GM21526 (cell line): ENCODE measurements at regions not wholly inside any gene's neighbourhood (a gene's known extent, or its start where the extent isn't known, plus 50 kb on each side); places are given as distances from the start of the nearest gene placed in this dataset.

Source experiments
- ATAC-seq: cut with Tn5 transposase; IDR thresholded peaks from one replicate; pipeline ENCODE4 v1.9.1; 2021; ENCODE audit warnings: moderate library complexity; ENCODE audit not compliant: unreplicated experiment, low FRiP score

DNA sequence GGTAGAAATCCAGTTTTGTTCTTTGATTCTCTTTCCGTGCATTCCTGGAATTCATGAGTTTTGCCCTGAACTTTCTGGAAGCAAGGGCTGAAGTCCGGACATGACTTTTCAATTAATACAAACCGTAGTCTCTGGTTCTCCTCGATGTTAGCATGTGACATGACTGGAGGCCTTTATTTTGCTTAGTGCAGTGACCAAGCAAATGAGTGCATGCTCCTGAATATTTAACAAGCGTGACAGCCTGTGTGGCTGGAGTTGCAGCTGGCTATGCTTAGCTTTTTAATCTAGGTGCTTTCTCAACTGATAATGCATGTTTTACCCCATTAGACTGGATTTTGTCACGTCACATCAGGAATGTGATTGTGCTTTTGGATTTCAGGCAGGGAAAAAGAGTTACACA lies 302.1 kb downstream of the MAP2K6 start:
- no peak for ATAC-seq

DNA sequence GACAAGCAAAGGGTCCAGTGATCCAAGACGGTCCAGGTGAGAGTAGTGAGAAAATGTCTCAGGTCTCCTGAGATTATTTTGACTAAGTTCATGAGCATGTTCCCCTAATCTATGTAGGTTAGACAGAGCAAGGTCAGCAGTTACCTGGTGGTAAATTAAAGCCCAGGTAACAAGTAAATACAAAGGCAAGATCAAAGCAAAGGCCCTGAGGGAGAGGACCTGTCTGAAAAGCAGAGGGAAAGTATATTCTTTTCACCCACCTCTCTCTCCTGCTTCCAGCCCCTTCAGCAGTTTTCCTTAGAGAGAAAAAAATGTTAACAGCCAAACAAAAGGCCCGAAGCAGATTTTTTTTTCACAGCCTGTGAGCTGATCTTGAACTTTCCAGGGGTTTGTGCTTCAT lies 302.7 kb downstream of the MAP2K6 start:
- ATAC-seq: no peak

- ATAC-seq: no peak
Observed at GRCh38 chr17:69717819-69718218, 303.3 kb downstream of the MAP2K6 start.

DNA sequence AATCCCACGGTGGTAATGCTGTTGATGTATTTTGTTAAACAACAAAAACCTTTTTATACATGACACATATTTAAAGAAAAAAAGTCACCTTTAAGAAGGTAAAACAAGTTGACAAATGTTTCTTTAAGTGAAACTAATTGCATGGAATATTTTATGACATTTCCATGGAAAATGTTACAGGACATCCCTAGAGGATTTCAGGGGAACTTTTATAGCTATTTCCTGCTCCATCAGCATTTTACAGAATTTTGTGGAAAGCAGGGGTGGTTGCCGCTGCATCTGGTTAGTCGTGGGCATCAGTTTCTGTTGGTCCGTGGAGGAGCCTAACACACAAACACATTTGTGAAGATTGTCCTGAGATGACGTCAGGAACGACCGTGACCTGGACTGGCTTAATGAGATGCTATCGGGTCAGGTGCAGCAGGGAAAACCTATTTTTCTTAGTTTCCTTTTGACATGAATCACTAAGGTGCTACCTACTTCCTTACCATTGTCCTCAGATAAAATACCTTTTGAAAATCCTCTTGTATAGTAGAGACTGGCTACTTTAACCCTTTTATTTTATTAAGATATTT lies 305.1 kb downstream of the MAP2K6 start:
- no peak for ATAC-seq

DNA sequence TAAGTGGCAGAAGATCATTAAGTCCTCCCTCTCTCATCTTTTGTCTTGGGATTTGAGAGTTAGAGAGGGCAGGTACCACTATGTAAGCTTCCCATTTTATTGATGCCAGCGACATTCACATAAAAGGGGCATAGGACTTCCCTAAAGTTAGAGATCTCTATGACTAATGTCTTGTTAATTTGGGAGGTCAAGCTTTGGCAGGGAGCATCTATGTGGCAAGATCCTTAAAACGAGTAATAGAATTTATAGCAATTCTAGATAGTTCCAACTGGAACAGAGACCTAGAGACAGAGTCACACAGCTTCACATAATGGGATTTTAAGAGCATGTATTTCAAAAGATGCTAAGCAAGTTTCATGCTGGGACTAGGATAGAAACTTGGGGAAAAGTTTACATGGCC lies 308.0 kb downstream of the MAP2K6 start:
- ATAC-seq: no peak

DNA sequence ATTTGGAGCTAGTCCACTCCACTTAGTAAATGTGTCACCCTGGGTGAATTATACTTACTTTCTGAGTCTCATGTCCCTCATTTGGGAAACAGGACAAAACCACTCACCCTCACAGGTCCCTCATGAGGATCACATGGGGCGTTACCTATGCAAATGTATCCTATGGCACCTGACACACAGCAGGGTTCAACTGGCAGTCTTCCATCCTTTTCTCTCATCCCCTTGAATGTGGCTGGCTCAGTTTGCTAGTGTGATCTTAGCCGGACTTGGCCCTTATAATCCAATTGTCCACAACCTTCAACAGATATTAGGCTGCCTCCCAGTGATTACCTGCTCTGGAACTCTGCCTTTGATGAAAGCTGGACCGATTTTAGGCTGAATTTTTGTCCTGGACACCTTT lies 308.8 kb downstream of the MAP2K6 start:
- ATAC-seq: no peak

DNA sequence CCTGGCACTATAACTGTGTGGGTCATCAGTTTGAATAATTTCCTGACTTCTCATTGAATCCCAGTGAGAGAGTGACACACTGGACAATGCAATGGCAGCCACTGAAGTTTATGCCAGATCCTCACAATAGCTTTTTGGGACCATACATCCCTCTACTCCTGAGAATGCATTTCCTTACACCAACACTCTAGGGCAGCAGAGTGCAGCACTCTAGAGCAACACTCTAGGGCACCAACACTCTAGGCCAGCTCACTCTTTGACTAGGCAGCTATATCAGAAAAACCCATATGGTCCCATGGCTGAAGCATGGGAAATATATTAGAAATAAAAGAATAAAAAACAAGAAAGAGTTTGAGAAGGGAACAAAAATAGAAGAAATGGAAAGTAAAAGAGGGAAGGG lies 309.2 kb downstream of the MAP2K6 start:
- ATAC-seq: no peak

DNA sequence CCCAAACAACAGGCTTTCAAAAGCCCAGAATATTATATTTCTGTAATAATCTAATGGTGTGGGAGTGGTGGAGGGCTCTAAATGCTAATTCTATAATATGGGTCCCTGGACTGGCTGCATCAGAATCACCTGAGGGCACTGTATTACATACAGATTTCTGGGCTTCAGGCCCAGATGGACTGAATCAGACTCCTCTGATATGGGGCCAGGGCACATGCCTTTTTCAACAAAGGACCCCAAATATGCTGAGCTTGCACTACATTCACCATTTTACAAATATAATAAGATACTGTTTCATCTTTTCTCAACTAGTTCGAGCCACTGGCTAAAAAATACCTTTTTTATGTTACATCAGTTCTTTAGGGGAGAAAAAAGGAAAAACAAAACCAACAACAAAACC lies 309.7 kb downstream of the MAP2K6 start:
- no peak for ATAC-seq

- ATAC-seq: no peak
Observed at GRCh38 chr17:69725146-69725545, 310.6 kb downstream of the MAP2K6 start.

- no peak for ATAC-seq
Observed at GRCh38 chr17:69728816-69729215, 314.3 kb downstream of the MAP2K6 start.

GRCh38 chr17:69729944-69730343 lies 315.4 kb downstream of the MAP2K6 start:
- no peak for ATAC-seq

GRCh38 chr17:69732272-69732918 lies 317.9 kb downstream of the MAP2K6 start:
- no peak for ATAC-seq

DNA sequence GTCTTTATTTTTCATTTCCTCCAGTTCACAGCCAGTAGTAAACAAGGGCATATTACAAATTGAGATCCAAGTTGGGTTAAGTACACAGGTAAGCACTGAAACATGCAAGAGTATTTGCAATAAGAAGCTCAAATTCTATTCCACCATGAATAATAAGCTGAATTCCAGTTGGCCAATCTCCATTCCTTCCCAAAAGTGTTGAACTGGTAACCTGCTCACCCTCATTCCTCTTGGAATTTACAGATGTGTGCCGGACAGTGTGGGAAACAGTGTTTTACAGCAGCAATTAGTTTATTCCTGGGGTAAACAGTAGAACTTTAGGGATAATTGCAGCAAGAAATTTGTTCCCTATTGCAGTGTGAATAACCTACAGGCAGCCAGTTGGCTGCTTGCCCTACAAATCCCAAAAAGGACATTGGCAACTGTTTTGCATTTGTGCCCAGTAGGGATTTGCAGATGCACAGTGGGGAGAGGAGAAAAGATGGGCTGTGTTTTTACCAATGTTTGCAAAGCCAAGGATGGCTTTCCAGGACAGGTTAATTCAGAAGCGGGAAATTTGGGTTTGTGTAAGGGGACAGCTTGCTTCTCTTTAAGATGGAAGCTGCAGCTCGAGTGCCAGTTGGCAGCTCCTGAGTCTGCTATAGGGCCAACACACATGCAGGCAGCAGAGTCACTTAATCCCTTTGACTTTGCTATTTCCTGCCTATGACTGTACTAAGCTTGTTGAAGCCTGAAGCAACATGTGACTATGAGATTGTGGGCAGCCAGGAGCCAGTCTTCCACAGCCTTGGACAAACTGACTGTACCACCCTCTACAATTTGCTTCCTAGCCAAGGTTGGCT lies 318.9 kb downstream of the MAP2K6 start:
- no peak for ATAC-seq

DNA sequence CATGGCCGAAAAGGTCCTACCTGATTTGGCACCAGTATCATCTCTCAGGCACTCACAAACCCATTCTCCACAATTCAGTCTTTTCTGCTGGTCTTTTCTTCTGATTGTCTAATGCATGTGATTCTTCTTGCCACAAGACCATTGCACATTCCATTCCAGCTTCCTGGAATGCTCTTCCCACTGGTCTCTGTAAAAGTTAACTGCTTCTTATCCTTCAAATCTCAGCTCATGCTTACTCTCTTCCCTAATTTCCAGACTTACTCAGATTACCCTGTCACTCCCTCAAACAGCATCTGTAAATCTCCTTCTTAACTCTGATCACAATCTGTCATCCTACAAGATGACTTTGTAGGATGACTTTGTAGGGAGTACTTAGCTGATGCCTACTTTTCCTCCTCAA lies 320.2 kb downstream of the MAP2K6 start:
- no peak for ATAC-seq

DNA sequence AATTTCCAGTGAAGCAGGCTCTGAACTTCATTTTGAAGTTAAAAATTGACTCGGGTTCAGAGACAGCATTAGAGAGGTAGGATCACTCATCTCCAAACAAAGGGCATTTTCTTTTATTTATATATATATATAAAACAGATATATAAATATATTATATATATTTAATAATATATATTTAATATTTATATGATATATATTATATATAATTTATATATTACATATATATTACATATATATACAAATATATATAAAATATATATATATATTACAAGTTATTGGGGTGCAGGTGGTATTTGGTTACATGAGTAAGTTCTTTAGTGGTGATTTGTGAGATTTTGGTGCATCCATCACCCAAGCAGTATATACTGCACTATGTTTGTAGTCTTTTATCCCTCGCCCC lies 320.8 kb downstream of the MAP2K6 start:
- no peak for ATAC-seq

DNA sequence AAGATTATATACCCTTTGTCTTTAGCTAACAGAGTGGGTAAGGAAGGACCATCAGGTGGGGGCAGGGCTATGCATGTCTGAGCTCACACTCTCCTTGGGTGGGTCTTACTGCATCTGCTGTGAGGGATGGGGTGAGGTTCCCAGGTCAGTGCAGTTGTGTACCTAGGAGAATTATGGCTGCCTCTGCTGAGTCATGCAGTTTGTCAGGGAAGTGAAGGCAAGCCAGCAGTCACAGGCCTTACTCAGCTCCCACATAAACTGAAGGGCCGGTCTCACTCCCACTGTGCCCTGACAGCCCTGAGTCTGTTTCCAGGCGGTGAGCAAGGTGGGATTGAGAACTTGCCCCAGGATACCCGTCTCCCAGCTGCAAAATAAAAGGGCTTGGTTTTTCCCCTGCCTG lies 328.6 kb downstream of the MAP2K6 start:
- no peak for ATAC-seq

- ATAC-seq: no peak
Observed at GRCh38 chr17:69744512-69745070, 330.1 kb downstream of the MAP2K6 start.

DNA sequence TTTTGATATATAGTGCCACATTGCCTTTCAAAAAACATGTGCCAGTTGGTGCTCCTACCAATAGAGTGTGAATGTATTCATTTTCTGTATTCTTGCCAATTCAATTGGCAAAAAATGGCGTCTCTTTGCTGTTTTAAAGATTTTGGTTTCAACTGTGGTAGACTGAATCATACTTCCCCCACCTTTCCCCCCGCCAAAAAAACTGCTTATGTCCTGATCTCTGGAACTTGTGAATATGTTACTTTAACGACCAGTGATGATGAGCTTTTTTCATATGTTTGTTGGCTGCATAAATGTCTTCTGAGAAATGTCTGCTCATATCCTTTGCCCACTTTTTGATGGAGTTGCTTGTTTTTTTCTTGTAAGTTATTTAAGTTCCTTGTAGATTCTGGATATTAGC lies 325.1 kb upstream of the KCNJ16 start:
- ATAC-seq: no peak

GRCh38 chr17:69757688-69758430 lies 317.2 kb upstream of the KCNJ16 start:
- no peak for ATAC-seq

- no peak for ATAC-seq
Observed at GRCh38 chr17:69760562-69760961, 314.5 kb upstream of the KCNJ16 start.

- no peak for ATAC-seq
Observed at GRCh38 chr17:69761011-69761410, 314.0 kb upstream of the KCNJ16 start.
